ENCODE measurements at regions not wholly inside any gene's neighbourhood (a gene's known extent, or its start where the extent isn't known, plus 50 kb on each side); places are given as distances from the start of the nearest gene placed in this dataset.

DNA sequence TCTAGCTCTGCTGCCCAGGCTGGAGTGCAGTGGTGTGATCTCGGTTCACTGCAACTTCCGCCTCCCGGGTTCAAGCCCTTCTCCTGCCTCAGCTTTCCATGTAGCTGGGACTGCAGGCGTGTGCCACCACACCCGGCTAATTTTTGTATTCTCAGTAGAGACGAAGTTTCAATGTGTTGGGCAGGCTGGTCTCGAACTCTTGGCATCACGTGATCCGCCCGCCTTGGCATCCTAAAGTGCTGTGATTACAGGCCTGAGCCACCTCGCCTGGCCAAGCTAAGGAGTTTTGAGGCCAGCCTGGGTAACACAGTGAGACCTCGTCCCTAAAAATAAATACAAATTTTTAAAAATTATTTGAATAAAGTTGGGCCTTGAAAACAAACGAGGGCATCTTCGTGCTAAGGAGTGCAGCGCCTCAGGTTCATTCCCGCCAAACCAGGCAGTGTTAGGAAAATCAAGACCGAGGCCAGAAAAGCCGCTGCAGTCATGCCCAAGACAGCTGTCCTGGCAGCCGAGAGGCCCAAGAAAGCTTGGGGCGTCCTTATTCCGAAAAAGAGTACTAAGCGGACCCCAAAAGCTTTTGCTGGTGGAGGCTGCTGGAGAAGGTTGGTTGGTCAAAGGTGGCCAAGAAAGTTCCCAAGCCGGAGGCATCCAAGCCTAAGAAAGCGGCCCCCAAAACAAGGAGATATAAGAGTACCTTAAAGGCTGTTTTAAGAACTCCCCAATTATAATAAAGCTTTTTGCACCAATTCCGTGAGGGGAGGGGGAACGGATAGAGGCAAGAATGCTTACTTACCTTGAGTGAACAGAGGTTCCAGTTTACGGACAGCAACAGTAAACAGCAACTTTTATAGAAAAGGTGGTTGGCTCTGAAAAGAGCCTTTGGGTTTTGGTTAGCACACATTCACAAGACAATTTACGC, 109.0 kb downstream of the HFE start:
- CTCF ChIA-PET: no interaction called here
- H3K27me3 ChIP-seq (ENCODE audit: insufficient read depth, low read depth): no peaks in the 10 kb centered on the region
- POLR2A ChIA-PET (ENCODE audit: unreplicated experiment): interaction anchor here (0.5 to 3.8 kb wide), 10 partner anchors 13 to 949 kb away, joined by 3 to 148 read pairs (median 4); a partner anchor contains a TSS
- H3K4me1 ChIP-seq (replicated peaks; ENCODE audit: insufficient read depth): peaks cover 11% of the 10 kb centered on the region; the same call in 1 of the 2 replicates
- intact Hi-C loops (cut with micrococcal nuclease; ENCODE audit: unreplicated experiment): loop anchor here (5.0 to 10.0 kb wide), 3 partner anchors 131 to 936 kb away; partner anchors contain the start of gene ABT1
- H3K9me2 ChIP-seq (ENCODE audit: insufficient read depth): no peaks in the 10 kb centered on the region
- TF ChIP-seq, protein P1, sequence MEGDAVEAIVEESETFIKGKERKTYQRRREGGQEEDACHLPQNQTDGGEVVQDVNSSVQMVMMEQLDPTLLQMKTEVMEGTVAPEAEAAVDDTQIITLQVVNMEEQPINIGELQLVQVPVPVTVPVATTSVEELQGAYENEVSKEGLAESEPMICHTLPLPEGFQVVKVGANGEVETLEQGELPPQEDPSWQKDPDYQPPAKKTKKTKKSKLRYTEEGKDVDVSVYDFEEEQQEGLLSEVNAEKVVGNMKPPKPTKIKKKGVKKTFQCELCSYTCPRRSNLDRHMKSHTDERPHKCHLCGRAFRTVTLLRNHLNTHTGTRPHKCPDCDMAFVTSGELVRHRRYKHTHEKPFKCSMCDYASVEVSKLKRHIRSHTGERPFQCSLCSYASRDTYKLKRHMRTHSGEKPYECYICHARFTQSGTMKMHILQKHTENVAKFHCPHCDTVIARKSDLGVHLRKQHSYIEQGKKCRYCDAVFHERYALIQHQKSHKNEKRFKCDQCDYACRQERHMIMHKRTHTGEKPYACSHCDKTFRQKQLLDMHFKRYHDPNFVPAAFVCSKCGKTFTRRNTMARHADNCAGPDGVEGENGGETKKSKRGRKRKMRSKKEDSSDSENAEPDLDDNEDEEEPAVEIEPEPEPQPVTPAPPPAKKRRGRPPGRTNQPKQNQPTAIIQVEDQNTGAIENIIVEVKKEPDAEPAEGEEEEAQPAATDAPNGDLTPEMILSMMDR (conservative IDR thresholded peaks at IDR 0.05): no peak
- no peak for TF ChIP-seq EZH2 (IDR thresholded peaks at IDR 0.05; ENCODE audit: low read depth)
- H3K4me2 ChIP-seq: peak overlapping the region; percentile 94
- peaks cover 28% of the 10 kb centered on the region for H3K79me2 ChIP-seq (ENCODE audit: low read depth)
- no peaks in the 10 kb centered on the region for H4K20me1 ChIP-seq (ENCODE audit: insufficient read depth)
- H2AFZ ChIP-seq: no peak overlapping the region
- H3K36me3 ChIP-seq (ENCODE audit: low read depth): 0 out of 2 replicates have a peak, but pooled peaks cover 4% of the 10 kb centered on the region
- no peak for DNase-seq
- peak overlapping the region; percentile 36; the same call in 1 of the 2 replicates for H3K27ac ChIP-seq
- H3K4me3 ChIP-seq: peak overlapping the region; percentile 77
- H3K9me3 ChIP-seq (ENCODE audit: insufficient read depth, low read depth): no peaks in the 10 kb centered on the region
- no TSS peak for BruUV-seq (replicated peaks)
- peaks cover 34% of the 10 kb centered on the region for H3F3A ChIP-seq (ENCODE audit: insufficient read depth, low read depth)

DNA sequence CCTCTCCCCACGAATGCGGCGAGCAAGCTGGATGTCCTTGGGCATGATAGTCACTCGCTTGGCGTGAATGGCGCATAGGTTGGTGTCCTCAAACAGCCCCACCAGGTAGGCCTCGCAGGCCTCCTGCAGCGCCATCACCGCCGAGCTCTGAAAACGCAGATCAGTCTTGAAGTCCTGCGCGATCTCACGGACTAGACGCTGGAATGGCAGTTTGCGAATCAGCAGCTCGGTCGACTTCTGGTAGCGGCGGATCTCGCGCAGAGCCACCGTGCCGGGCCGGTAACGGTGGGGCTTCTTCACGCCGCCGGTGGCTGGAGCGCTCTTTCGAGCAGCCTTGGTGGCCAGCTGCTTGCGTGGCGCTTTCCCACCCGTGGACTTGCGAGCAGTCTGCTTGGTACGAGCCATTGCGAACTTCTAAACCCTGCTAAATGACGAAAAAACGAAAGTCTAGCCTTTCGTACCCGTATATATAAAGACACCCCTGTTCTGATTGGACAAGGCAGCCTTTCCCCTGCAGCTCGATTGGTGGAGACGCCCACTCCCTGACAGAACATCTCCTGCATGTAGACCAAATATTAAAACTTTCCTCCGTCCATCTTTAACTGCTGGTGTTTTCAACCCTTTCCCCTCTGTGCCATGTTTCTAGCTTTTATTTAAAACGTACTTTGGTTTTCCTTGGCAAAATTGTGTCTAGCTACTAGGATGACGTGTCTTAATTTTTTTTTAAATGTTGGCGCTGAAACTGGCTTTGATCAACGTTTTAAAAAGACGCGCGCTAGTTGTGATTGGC, 109.8 kb downstream of the HFE start:
- POLR2A ChIA-PET (ENCODE audit: unreplicated experiment): interaction anchor here (0.5 to 3.8 kb wide), 18 partner anchors 9 to 1611 kb away, joined by 3 to 148 read pairs (median 4); a partner anchor contains a TSS

More for the DNA sequence above, 109.8 kb downstream of the HFE start:
- BruUV-seq (replicated peaks): no TSS peak
- DNase-seq: peak; percentile 55 to 66
- Histone ChIP-seq H3K79me2 (ENCODE audit: low read depth) (peaks cover 28% of the 10 kb centered on the region), H3K27me3 (ENCODE audit: insufficient read depth, low read depth) (no peaks in the 10 kb centered on the region), H3K27ac (peak overlapping the region; percentile 85), H3K4me3 (peak overlapping the region; percentile 77), H3K4me2 (peak overlapping the region; percentile 94), H3K36me3 (ENCODE audit: low read depth) (0 out of 2 replicates have a peak, but pooled peaks cover 4% of the 10 kb centered on the region), H3K4me1 (replicated peaks; ENCODE audit: insufficient read depth) (peaks cover 11% of the 10 kb centered on the region; the same call in 1 of the 2 replicates), H2AFZ (no peak overlapping the region), H3F3A (ENCODE audit: insufficient read depth, low read depth) (peaks cover 34% of the 10 kb centered on the region), H3K9me2 (ENCODE audit: insufficient read depth) (no peaks in the 10 kb centered on the region), H4K20me1 (ENCODE audit: insufficient read depth) (no peaks in the 10 kb centered on the region), H3K9me3 (ENCODE audit: insufficient read depth, low read depth) (no peaks in the 10 kb centered on the region)
- intact Hi-C loops (cut with micrococcal nuclease; ENCODE audit: unreplicated experiment): loop anchor here (5.0 to 10.0 kb wide), 3 partner anchors 132 to 935 kb away; partner anchors contain the start of gene ABT1
- CTCF ChIA-PET: interaction anchor here (0.7 to 1.9 kb wide), 2 partner anchors 8 to 341 kb away, joined by 3 to 8 read pairs; partner anchors contain the start of gene HMGN4
- TF ChIP-seq EZH2 (IDR thresholded peaks at IDR 0.05; ENCODE audit: low read depth): no peak
- TF ChIP-seq, protein P1 (conservative IDR thresholded peaks at IDR 0.05): no peak
